Fibroblast of villous mesenchyme (primary cell): ENCODE measurements at regions not wholly inside any gene's neighbourhood (a gene's known extent, or its start where the extent isn't known, plus 50 kb on each side); places are given as distances from the start of the nearest gene placed in this dataset.

Experiments
- DNase-seq: peaks from one replicate; pipeline ENCODE4 v3.0.0-alpha.2; 2010; ENCODE audit warnings: low read depth
- H3K4me3 ChIP-seq: 2 replicates; pipeline ENCODE4 v1.5.1; 2011; ENCODE audit warnings: low read depth, mild to moderate bottlenecking, low read length
- TF ChIP-seq, protein P1 (sequence below): IDR thresholded peaks from 2 replicates; pipeline ENCODE4 v1.5.1; 2012; ENCODE audit warnings: low read depth, mild to moderate bottlenecking, low read length; ENCODE audit not compliant: insufficient read depth

DNA sequence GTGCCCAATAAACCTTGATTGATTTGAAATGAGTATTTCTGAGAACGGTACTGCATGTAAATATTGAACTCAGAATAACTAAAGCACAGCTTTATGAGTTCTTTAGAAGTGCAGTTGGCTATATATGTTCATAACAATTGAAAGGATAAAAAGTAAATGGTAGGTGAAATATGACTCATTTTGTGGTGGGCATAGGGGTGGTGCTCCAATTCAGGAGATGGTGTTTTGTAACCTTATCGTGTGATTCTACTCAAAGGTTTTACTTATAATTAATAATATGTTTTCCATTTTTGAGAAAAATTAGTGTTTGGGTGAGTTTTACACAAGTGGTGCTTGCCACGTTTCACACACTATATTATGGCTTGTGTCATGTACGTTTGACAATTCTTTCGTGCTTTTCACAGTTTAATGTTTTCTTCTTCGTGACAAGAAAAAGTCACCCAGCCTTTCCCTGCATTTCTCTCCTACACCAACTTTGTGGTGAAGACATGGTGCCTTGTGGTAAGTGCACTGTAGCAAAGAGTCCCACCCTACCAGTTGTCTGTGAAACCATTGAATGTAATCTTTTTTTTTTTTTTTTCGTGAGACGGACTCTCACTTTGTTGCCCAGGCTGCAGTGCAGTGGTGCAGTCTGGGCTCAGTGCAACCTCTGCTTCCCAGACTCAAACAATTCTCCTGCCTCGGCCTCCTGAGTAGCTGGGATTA is 492.5 kb upstream of the SGCD start:
- TF ChIP-seq, protein P1, sequence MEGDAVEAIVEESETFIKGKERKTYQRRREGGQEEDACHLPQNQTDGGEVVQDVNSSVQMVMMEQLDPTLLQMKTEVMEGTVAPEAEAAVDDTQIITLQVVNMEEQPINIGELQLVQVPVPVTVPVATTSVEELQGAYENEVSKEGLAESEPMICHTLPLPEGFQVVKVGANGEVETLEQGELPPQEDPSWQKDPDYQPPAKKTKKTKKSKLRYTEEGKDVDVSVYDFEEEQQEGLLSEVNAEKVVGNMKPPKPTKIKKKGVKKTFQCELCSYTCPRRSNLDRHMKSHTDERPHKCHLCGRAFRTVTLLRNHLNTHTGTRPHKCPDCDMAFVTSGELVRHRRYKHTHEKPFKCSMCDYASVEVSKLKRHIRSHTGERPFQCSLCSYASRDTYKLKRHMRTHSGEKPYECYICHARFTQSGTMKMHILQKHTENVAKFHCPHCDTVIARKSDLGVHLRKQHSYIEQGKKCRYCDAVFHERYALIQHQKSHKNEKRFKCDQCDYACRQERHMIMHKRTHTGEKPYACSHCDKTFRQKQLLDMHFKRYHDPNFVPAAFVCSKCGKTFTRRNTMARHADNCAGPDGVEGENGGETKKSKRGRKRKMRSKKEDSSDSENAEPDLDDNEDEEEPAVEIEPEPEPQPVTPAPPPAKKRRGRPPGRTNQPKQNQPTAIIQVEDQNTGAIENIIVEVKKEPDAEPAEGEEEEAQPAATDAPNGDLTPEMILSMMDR = no peak
- DNase-seq = no peak

DNA sequence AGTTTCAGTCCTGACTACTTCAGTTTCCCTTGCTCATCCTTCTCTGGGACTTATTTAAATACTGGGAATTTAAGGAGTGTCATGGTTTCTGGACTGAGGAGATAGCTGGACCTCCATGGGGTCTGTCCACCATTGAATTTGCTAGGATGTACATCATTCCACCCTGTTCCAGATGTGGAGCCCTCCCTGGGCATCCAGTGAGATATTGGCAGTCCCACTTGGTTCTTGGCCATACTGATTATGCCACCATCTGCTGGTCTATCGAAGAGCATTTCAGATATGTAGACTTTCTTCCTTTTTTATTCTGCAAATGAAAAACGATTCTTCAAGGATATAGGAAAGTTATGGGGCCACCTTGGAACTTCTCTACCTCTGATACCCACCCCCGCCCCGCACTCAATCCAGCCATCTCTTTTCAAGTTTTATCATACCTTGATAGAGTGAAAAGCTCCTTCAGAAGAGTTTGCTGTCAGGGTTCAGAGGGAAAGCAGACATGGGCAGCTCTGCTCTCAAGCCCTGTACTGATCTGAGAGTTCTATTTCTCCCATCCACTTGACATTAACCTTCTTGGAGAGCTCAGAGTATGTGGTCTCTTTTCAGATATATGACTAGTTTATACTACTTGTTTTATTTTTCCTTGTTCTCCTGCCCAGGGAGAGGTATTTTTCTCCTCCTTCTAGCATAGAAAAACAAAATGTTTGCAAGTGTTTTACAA is 490.7 kb upstream of the SGCD start:
- no peak overlapping the region for H3K4me3 ChIP-seq
- no peak for DNase-seq
- TF ChIP-seq, protein P1 = no peak

More for the DNA sequence above, 492.5 kb upstream of the SGCD start:
- no peak overlapping the region for H3K4me3 ChIP-seq

DNA sequence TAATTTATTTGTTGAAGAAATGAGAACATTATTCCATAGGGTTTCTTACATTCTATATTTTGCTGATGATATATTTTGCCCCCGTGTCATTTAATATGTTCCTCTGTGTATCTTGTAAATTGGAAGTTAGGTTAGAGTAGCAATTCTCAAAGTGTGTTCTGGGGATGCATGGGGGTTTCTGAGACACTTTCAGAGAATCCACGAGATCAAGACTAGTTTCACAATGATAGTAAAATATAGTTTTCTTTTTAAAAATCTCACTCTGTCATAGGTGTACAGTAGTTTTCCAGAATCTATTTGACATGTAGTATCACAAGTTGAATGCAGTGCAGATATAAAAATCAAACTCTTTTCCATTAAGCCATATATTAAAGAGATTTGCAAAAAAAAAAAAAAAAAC is 488.6 kb upstream of the SGCD start:
- TF ChIP-seq, protein P1 = no peak
- no peak for DNase-seq
- no peak overlapping the region for H3K4me3 ChIP-seq

DNA sequence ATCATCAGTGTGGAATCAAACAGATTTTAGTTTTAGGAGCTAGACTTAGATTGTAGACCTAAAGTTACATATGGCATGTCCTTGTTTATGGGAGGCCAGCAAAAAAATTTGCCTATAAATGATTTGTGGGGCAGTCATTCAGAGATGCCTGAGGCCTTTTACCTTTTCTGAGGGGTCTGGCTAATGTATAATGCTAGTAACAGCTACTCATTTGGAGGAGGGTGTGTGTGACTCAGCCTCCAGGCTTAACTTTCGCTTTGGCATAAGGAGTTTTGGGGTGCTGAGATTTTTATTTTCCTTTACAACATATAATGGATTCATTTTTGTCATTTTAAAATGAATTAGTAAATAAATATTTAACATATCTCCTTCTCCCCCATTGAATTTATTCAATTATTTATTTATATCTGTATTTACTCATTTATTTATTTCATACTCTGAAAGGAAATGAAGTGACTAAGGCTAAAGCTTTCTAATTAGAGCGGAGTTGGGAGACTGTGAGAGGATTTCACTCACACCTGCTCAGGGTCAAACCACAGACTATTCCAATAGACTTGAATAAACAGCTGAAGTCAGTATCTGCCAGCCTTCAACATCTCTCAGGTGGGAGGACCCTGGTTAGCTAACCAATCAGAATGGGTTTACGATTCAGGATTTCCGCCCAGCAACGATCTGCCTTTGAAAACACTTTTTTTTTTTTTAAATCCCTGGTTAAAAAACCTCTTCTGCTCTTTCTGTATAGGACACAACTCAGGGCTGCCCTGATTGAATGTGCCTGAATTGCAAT is 487.5 kb upstream of the SGCD start:
- TF ChIP-seq, protein P1 = no peak
- H3K4me3 ChIP-seq = no peak overlapping the region
- no peak for DNase-seq

DNA sequence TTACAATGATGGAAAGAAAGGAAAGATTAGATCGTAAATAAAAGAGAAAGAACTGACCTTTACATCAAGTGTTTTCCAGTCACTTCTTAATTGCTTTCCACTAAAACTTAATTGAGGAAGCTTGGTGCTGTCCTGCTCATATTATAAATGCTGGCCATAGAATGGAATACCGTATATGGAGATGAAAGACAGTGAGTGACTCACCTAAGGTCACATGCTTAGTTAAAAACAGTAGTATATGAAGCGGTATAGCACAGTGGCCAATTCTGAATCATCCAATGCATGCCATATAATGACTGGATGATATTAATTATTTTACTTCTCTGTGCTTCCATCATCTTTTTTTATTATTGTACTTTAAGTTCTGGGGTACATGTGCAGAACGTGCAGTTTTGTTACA is 482.4 kb upstream of the SGCD start:
- TF ChIP-seq, protein P1 = no peak
- no peak for DNase-seq
- no peak overlapping the region for H3K4me3 ChIP-seq

DNA sequence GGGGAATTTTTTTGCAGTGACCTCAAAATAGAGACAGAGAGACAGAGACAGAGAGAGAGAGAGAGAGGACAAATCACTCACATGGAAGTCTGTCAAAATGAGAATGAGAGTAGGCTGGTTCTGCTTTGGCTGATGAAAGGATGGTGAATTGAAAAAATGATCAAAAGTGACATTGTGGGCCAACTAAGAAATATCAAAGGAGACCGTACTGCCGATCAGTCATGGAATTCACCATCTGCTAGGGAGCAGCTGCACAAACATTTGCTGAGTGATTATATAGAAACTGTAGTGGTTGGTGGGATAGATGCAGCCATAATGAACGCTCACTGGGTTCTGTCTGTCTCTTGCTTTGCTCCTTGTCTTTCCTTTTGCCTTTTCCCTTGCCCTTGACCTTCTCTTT is 476.6 kb upstream of the SGCD start:
- DNase-seq = no peak
- TF ChIP-seq, protein P1 = no peak

More for the DNA sequence above, 476.6 kb upstream of the SGCD start:
- H3K4me3 ChIP-seq = no peak overlapping the region
